GM19463 (cell line): ENCODE measurements at regions not wholly inside any gene's neighbourhood (a gene's known extent, or its start where the extent isn't known, plus 50 kb on each side); places are given as distances from the start of the nearest gene placed in this dataset.

Source experiments
- ATAC-seq: cut with Tn5 transposase; IDR thresholded peaks from one replicate; pipeline ENCODE4 v1.9.1; 2021; ENCODE audit warnings: mild to moderate bottlenecking, moderate library complexity; ENCODE audit not compliant: unreplicated experiment

GRCh38 chr9:31608416-31608815, 776.0 kb upstream of the ACO1 start:
- ATAC-seq, result no peak

GRCh38 chr9:31608881-31609280, 775.6 kb upstream of the ACO1 start:
- no peak for ATAC-seq

GRCh38 chr9:31612336-31613030, 772.0 kb upstream of the ACO1 start:
- ATAC-seq, result no peak

- no peak for ATAC-seq
These were observed 768.5 kb upstream of the ACO1 start for GRCh38 chr9:31615966-31616365.

GRCh38 chr9:31623511-31623910, 760.9 kb upstream of the ACO1 start:
- no peak for ATAC-seq

- no peak for ATAC-seq
These were observed 755.2 kb upstream of the ACO1 start for GRCh38 chr9:31629292-31629691.

- ATAC-seq, result no peak
These were observed 747.2 kb upstream of the ACO1 start for GRCh38 chr9:31637265-31637664.

- no peak for ATAC-seq
These were observed 746.6 kb upstream of the ACO1 start for GRCh38 chr9:31637861-31638260.

- no peak for ATAC-seq
These were observed 745.0 kb upstream of the ACO1 start for GRCh38 chr9:31639451-31639850.

- ATAC-seq, result no peak
These were observed 715.1 kb upstream of the ACO1 start for GRCh38 chr9:31669311-31669710.

- no peak for ATAC-seq
These were observed 713.4 kb upstream of the ACO1 start for GRCh38 chr9:31671011-31671410.

- ATAC-seq, result no peak
These were observed 710.2 kb upstream of the ACO1 start for GRCh38 chr9:31674264-31674663.

GRCh38 chr9:31677415-31677814, 707.0 kb upstream of the ACO1 start:
- no peak for ATAC-seq

GRCh38 chr9:31677877-31678276, 706.6 kb upstream of the ACO1 start:
- no peak for ATAC-seq

GRCh38 chr9:31683116-31683515, 701.3 kb upstream of the ACO1 start:
- no peak for ATAC-seq

- ATAC-seq, result no peak
These were observed 686.5 kb upstream of the ACO1 start for GRCh38 chr9:31697956-31698355.

- ATAC-seq, result no peak
These were observed 684.6 kb upstream of the ACO1 start for GRCh38 chr9:31699836-31700235.

- ATAC-seq, result no peak
These were observed 684.0 kb upstream of the ACO1 start for GRCh38 chr9:31700252-31701045.

- no peak for ATAC-seq
These were observed 681.5 kb upstream of the ACO1 start for GRCh38 chr9:31702957-31703356.

- ATAC-seq, result no peak
These were observed 669.2 kb upstream of the ACO1 start for GRCh38 chr9:31715250-31715649.

- ATAC-seq, result no peak
These were observed 665.2 kb upstream of the ACO1 start for GRCh38 chr9:31719262-31719661.

GRCh38 chr9:31730398-31730797, 654.0 kb upstream of the ACO1 start:
- no peak for ATAC-seq
